Sigmoid colon (tissue), 6 donors: ENCODE measurements at regions not wholly inside any gene's neighbourhood (a gene's known extent, or its start where the extent isn't known, plus 50 kb on each side); places are given as distances from the start of the nearest gene placed in this dataset.

Source experiments
- DNase-seq: peaks from one replicate; pipeline ENCODE4 v3.0.0-alpha.2; 2019
- H3K27ac ChIP-seq, 4 donors: fragments of 200-600 bp; sonication (generic); one replicate each; pipeline ENCODE4 v1.5.1; 2016 to 2019; ENCODE audit warnings: mild to moderate bottlenecking in 1 of 4
- H3K27me3 ChIP-seq, 3 donors: fragments of 200-600 bp; sonication (generic); one replicate each; pipeline ENCODE4 v1.5.1; 2019; ENCODE audit warnings: mild to moderate bottlenecking in 1 of 3
- H3K36me3 ChIP-seq, 4 donors: fragments of 200-600 bp; sonication (generic); one replicate each; pipeline ENCODE4 v1.5.1; 2016 to 2019
- H3K4me1 ChIP-seq, 4 donors: fragments of 200-600 bp; sonication (generic); one replicate each; pipeline ENCODE4 v1.5.1; 2017 to 2019
- H3K4me3 ChIP-seq, 4 donors: fragments of 200-600 bp; sonication (generic); one replicate each; pipeline ENCODE4 v1.5.1; 2017 to 2019; ENCODE audit warnings: mild to moderate bottlenecking in 2 of 4, moderate library complexity in 1 of 4
- H3K9me3 ChIP-seq, 4 donors: fragments of 200-600 bp in 3 of 4; sonication (generic) in 3 of 4; one replicate each; pipeline versions ENCODE4 v1.5.1 to v1.6.1; 2013 to 2019
- EP300 ChIP-seq, 4 donors: sonication (generic); formaldehyde crosslinking; IDR thresholded peaks; one replicate each; pipeline ENCODE4 v1.6.1; 2017; ENCODE audit warnings: antibody characterized with exemption in 4 of 4
- POLR2A ChIP-seq, 2 donors: fragments of 450-650 bp; IDR thresholded peaks; one replicate each; pipeline ENCODE4 v1.6.1; 2016; ENCODE audit warnings: antibody characterized with exemption in 2 of 2, mild to moderate bottlenecking in 2 of 2, moderate library complexity in 2 of 2
- POLR2AphosphoS5 ChIP-seq, 4 donors: sonication (generic); formaldehyde crosslinking; IDR thresholded peaks; one replicate each; pipeline ENCODE4 v1.6.1; 2017; ENCODE audit warnings: antibody characterized with exemption in 4 of 4
- WGBS, 2 donors: extraction: QIAGEN DNeasy Blood & Tissue Kit; methylation state at CpG; one replicate each; pipeline ENCODE4 v1.1.7; 2013; 5-methylcytosine and 5-hydroxymethylcytosine counted together
- intact Hi-C: fragments of 100-400 bp; cut with DNase I; formaldehyde crosslinking; loops from one replicate; pipeline ENCODE4 v1.15.1; 2023
- TF ChIP-seq, protein P1 (sequence below), 4 experiments: fragments of 450-650 bp in 3 of 4; fragments of 200-600 bp in 1 of 4; IDR thresholded peaks; one replicate each; pipeline ENCODE4 v1.5.1; 2016 to 2019; ENCODE audit warnings: antibody characterized with exemption in 4 of 4, mild to moderate bottlenecking in 3 of 4, moderate library complexity in 2 of 4
- donor health status: healthy with polysubstance abuse.
- donor health status: healthy.

- TF ChIP-seq POLR2A (IDR thresholded peaks at IDR 0.05), result no peak
- TF ChIP-seq, protein P1, sequence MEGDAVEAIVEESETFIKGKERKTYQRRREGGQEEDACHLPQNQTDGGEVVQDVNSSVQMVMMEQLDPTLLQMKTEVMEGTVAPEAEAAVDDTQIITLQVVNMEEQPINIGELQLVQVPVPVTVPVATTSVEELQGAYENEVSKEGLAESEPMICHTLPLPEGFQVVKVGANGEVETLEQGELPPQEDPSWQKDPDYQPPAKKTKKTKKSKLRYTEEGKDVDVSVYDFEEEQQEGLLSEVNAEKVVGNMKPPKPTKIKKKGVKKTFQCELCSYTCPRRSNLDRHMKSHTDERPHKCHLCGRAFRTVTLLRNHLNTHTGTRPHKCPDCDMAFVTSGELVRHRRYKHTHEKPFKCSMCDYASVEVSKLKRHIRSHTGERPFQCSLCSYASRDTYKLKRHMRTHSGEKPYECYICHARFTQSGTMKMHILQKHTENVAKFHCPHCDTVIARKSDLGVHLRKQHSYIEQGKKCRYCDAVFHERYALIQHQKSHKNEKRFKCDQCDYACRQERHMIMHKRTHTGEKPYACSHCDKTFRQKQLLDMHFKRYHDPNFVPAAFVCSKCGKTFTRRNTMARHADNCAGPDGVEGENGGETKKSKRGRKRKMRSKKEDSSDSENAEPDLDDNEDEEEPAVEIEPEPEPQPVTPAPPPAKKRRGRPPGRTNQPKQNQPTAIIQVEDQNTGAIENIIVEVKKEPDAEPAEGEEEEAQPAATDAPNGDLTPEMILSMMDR (IDR thresholded peaks at IDR 0.05), result no peak
- H3K36me3 ChIP-seq, result no peaks in the 10 kb centered on the region
- no peak for DNase-seq
- H3K27me3 ChIP-seq, result no peaks in the 10 kb centered on the region
- 87 to 92% methylated on average over 1 of the region's 1 CpG for WGBS, 2 donors
- H3K4me3 ChIP-seq, result no peak overlapping the region
- H3K9me3 ChIP-seq, result no peaks in the 10 kb centered on the region
- no peaks in the 10 kb centered on the region for H3K4me1 ChIP-seq
- intact Hi-C loops, result no loop called here
- H3K27ac ChIP-seq, result no peak overlapping the region
Measured at GRCh38 chr6:93069856-93070255, 349.5 kb downstream of the EPHA7 start.

- Histone ChIP-seq H3K4me1 (no peaks in the 10 kb centered on the region), H3K9me3 (no peaks in the 10 kb centered on the region), H3K27ac (no peak overlapping the region), H3K4me3 (no peak overlapping the region), H3K36me3 (no peaks in the 10 kb centered on the region), H3K27me3 (no peaks in the 10 kb centered on the region)
- 9 to 52% methylated on average over 3 of the region's 3 CpGs for WGBS, 2 donors
- TF ChIP-seq EP300 (IDR thresholded peaks at IDR 0.05) (no peak), POLR2A (IDR thresholded peaks at IDR 0.05) (no peak)
- TF ChIP-seq, protein P1 (IDR thresholded peaks at IDR 0.05), result no peak
- no peak for DNase-seq
- intact Hi-C loops, result no loop called here
Measured at GRCh38 chr6:93059911-93060310, 359.4 kb downstream of the EPHA7 start.

- intact Hi-C loops, result no loop called here
- Histone ChIP-seq H3K27ac (no peak overlapping the region), H3K9me3 (no peaks in the 10 kb centered on the region), H3K27me3 (no peaks in the 10 kb centered on the region), H3K4me1 (no peaks in the 10 kb centered on the region), H3K36me3 (no peaks in the 10 kb centered on the region), H3K4me3 (no peak overlapping the region)
- no peak for DNase-seq
- TF ChIP-seq EP300 (IDR thresholded peaks at IDR 0.05), result no peak
- TF ChIP-seq, protein P1 (IDR thresholded peaks at IDR 0.05), result no peak
- no peak for TF ChIP-seq POLR2A (IDR thresholded peaks at IDR 0.05)
- TF ChIP-seq POLR2AphosphoS5 (IDR thresholded peaks at IDR 0.05), result no peak
Measured at GRCh38 chr6:93057584-93057983, 361.8 kb downstream of the EPHA7 start.

DNA sequence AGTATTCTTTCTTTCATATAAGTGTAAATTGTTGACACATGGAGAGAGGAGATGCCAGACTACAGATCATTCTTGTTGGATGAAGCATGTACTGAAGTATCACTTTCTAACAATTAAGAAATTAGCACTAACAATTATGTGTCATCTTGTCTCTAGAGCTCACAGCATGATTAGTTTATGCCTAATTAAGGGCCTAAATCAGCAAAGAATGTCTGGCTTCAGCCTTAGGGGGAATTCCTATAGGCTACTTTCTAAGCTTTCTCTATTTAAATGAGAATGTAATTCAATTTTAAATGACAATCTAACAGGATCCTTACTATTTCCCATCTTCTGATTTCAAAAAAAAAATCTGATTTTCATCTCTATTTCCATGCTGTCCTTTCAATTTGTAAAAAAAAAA, 371.0 kb downstream of the EPHA7 start:
- intact Hi-C loops, result no loop called here
- Histone ChIP-seq H3K4me3 (no peak overlapping the region), H3K36me3 (no peaks in the 10 kb centered on the region), H3K4me1 (no peaks in the 10 kb centered on the region), H3K27ac (no peak overlapping the region), H3K9me3 (no peaks in the 10 kb centered on the region), H3K27me3 (no peaks in the 10 kb centered on the region)
- no peak for DNase-seq
- TF ChIP-seq, protein P1 (IDR thresholded peaks at IDR 0.05), result no peak
- no peak for TF ChIP-seq EP300 (IDR thresholded peaks at IDR 0.05)
- TF ChIP-seq POLR2AphosphoS5 (IDR thresholded peaks at IDR 0.05), result no peak
- TF ChIP-seq POLR2A (IDR thresholded peaks at IDR 0.05), result no peak

DNA sequence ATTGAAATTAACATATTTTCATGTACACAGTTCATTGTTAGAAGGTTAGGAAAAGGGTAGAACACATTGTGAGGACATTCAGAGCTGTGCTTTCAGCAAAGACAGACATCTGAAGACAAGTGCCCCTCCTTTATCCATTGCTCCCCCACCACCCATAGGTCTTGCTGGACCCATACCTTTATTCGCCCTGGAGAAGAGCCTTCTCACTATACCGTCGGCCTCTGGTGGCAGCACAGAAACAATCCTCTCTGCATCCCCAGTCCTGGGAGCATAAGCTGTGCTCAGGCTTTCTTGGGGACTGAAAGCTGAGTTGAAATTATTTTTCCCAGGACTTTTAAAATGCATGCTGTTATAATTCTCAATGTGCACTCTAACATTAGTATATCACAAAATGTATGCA, 372.3 kb downstream of the EPHA7 start:
- intact Hi-C loops, result no loop called here
- Histone ChIP-seq H3K4me3 (no peak overlapping the region), H3K27ac (no peak overlapping the region), H3K27me3 (no peaks in the 10 kb centered on the region), H3K36me3 (no peaks in the 10 kb centered on the region), H3K4me1 (no peaks in the 10 kb centered on the region), H3K9me3 (no peaks in the 10 kb centered on the region)
- WGBS, 2 donors, result 88 to 89% methylated on average over 3 of the region's 3 CpGs
- DNase-seq, result no peak
- TF ChIP-seq EP300 (IDR thresholded peaks at IDR 0.05) (no peak), POLR2A (IDR thresholded peaks at IDR 0.05) (no peak), POLR2AphosphoS5 (IDR thresholded peaks at IDR 0.05) (no peak)
- TF ChIP-seq, protein P1 (IDR thresholded peaks at IDR 0.05), result no peak
